Neural cell (in vitro differentiated cells): ENCODE measurements at regions not wholly inside any gene's neighbourhood (a gene's known extent, or its start where the extent isn't known, plus 50 kb on each side); places are given as distances from the start of the nearest gene placed in this dataset.

ENCODE experiments used
- H2AFZ ChIP-seq: fragments of 200-600, 300-800 bp; sonication (generic), shearing (Covaris generic); 2 replicates; pipeline ENCODE4 v1.6.0; 2014; ENCODE audit warnings: low read depth, mild to moderate bottlenecking, antibody characterized with exemption, low read length, moderate library complexity
- H3F3A ChIP-seq: fragments of 200-600 bp; shearing (Covaris generic); 2 replicates; pipeline ENCODE4 v1.6.1; 2016; ENCODE audit warnings: mild to moderate bottlenecking, moderate library complexity, mixed read lengths, antibody characterized with exemption, low read length; ENCODE audit not compliant: insufficient read depth, poor library complexity, severe bottlenecking
- H3K27ac ChIP-seq: fragments of 200-600, 300-800 bp; sonication (generic), shearing (Covaris generic); 2 replicates; pipeline ENCODE4 v1.5.1; 2014; ENCODE audit warnings: mild to moderate bottlenecking, low read length, moderate library complexity
- H3K27me3 ChIP-seq: fragments of 300-800, 200-600 bp; sonication (generic), shearing (Covaris generic); 2 replicates; pipeline ENCODE4 v1.6.0; 2014; ENCODE audit warnings: mild to moderate bottlenecking, low read depth, low read length, moderate library complexity; ENCODE audit not compliant: insufficient read depth
- H3K36me3 ChIP-seq: fragments of 300-800, 200-600 bp; sonication (generic), shearing (Covaris generic); 2 replicates; pipeline ENCODE4 v1.5.1; 2014; ENCODE audit warnings: mild to moderate bottlenecking, antibody characterized with exemption, low read length, moderate library complexity; ENCODE audit not compliant: insufficient read depth
- H3K4me2 ChIP-seq: fragments of 300-800, 200-600 bp; sonication (generic), shearing (Covaris generic); 2 replicates; pipeline ENCODE4 v1.6.0; 2014; ENCODE audit warnings: mild to moderate bottlenecking, low read length
- H3K4me3 ChIP-seq: fragments of 300-800, 200-600 bp; sonication (generic), shearing (Covaris generic); 2 replicates; pipeline ENCODE4 v1.5.1; 2014; ENCODE audit warnings: mild to moderate bottlenecking, low read length, moderate library complexity
- H3K79me2 ChIP-seq: fragments of 200-600 bp; shearing (Covaris generic); replicated peaks from 2 replicates; pipeline ENCODE4 v1.6.0; 2014; ENCODE audit warnings: mild to moderate bottlenecking, low read length, moderate library complexity; ENCODE audit not compliant: insufficient read depth
- H3K9ac ChIP-seq: fragments of 300-800, 200-600 bp; sonication (generic), shearing (Covaris generic); 2 replicates; pipeline ENCODE4 v1.6.1; 2016; ENCODE audit warnings: mild to moderate bottlenecking, low read length, mixed read lengths
- H3K9me2 ChIP-seq: fragments of 200-600 bp; shearing (Covaris generic); 2 replicates; pipeline ENCODE4 v1.6.1; 2016; ENCODE audit warnings: mild to moderate bottlenecking, low read length, mixed read lengths; ENCODE audit not compliant: insufficient read depth
- H3K9me3 ChIP-seq: fragments of 200-600, 300-800 bp; sonication (generic), shearing (Covaris generic); 2 replicates; pipeline ENCODE4 v1.6.1; 2016; ENCODE audit warnings: mild to moderate bottlenecking, mixed run types, low read length, moderate library complexity, mixed read lengths
- H4K20me1 ChIP-seq: fragments of 200-600 bp; shearing (Covaris generic); 2 replicates; pipeline ENCODE4 v1.6.1; 2016; ENCODE audit warnings: mild to moderate bottlenecking, mixed run types; ENCODE audit not compliant: insufficient read depth
- CTCF ChIP-seq: fragments of 450-650 bp; IDR thresholded peaks from 2 replicates; pipeline ENCODE4 v1.5.1; 2014; ENCODE audit warnings: antibody characterized with exemption, mild to moderate bottlenecking, moderate library complexity; ENCODE audit not compliant: poor library complexity, severe bottlenecking
- EP300 ChIP-seq: fragments of 450-650 bp; conservative IDR thresholded peaks from 2 replicates; pipeline ENCODE4 v1.6.1; 2014; ENCODE audit warnings: antibody characterized with exemption, mild to moderate bottlenecking, moderate library complexity; ENCODE audit not compliant: poor library complexity, severe bottlenecking
- EZH2 ChIP-seq: fragments of 200-600, 300-800 bp; shearing (Covaris generic), sonication (generic); IDR thresholded peaks from 2 replicates; pipeline ENCODE4 v1.6.1; 2014; ENCODE audit warnings: antibody characterized with exemption, low read length, borderline replicate concordance, mild to moderate bottlenecking; ENCODE audit not compliant: insufficient read depth, poor library complexity, severe bottlenecking
- MXI1 ChIP-seq: fragments of 450-650 bp; conservative IDR thresholded peaks from 2 replicates; pipeline ENCODE4 v1.6.1; 2014; ENCODE audit warnings: antibody characterized with exemption, mild to moderate bottlenecking; ENCODE audit not compliant: poor library complexity, severe bottlenecking
- POLR2AphosphoS5 ChIP-seq: IDR thresholded peaks from 2 replicates; pipeline ENCODE4 v1.6.1; 2012
- RAD21 ChIP-seq: fragments of 450-650 bp; conservative IDR thresholded peaks from 2 replicates; pipeline ENCODE4 v1.6.1; 2014; ENCODE audit warnings: antibody characterized with exemption, mild to moderate bottlenecking, moderate library complexity
- SMC3 ChIP-seq: fragments of 450-650 bp; conservative IDR thresholded peaks from 2 replicates; pipeline ENCODE4 v1.6.1; 2014; ENCODE audit warnings: antibody characterized with exemption, mild to moderate bottlenecking, moderate library complexity; ENCODE audit not compliant: poor library complexity
- TAF1 ChIP-seq: IDR thresholded peaks from 2 replicates; pipeline ENCODE4 v1.6.1; 2012; ENCODE audit warnings: low read depth
- TF ChIP-seq, protein P1 (sequence below): IDR thresholded peaks from 2 replicates; pipeline ENCODE4 v1.6.1; 2012; ENCODE audit warnings: borderline replicate concordance

GRCh38 chr5:158553962-158554336, 545.8 kb downstream of the EBF1 start:
- H3K9me2 ChIP-seq, result no peaks in the 10 kb centered on the region
- H4K20me1 ChIP-seq, result no peaks in the 10 kb centered on the region
- H3K9me3 ChIP-seq, result peaks cover 16% of the 10 kb centered on the region
- no peaks in the 10 kb centered on the region for H3F3A ChIP-seq
- H3K4me3 ChIP-seq, result no peak overlapping the region
- no peak overlapping the region for H3K9ac ChIP-seq
- TF ChIP-seq EZH2 (no peak), CTCF (no peak), MXI1 (no peak), EP300 (no peak), POLR2AphosphoS5 (no peak), TAF1 (no peak)
- TF ChIP-seq, protein P1, sequence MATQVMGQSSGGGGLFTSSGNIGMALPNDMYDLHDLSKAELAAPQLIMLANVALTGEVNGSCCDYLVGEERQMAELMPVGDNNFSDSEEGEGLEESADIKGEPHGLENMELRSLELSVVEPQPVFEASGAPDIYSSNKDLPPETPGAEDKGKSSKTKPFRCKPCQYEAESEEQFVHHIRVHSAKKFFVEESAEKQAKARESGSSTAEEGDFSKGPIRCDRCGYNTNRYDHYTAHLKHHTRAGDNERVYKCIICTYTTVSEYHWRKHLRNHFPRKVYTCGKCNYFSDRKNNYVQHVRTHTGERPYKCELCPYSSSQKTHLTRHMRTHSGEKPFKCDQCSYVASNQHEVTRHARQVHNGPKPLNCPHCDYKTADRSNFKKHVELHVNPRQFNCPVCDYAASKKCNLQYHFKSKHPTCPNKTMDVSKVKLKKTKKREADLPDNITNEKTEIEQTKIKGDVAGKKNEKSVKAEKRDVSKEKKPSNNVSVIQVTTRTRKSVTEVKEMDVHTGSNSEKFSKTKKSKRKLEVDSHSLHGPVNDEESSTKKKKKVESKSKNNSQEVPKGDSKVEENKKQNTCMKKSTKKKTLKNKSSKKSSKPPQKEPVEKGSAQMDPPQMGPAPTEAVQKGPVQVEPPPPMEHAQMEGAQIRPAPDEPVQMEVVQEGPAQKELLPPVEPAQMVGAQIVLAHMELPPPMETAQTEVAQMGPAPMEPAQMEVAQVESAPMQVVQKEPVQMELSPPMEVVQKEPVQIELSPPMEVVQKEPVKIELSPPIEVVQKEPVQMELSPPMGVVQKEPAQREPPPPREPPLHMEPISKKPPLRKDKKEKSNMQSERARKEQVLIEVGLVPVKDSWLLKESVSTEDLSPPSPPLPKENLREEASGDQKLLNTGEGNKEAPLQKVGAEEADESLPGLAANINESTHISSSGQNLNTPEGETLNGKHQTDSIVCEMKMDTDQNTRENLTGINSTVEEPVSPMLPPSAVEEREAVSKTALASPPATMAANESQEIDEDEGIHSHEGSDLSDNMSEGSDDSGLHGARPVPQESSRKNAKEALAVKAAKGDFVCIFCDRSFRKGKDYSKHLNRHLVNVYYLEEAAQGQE, result no peak
- no peak overlapping the region for H3K27ac ChIP-seq
- no peaks in the 10 kb centered on the region for H3K36me3 ChIP-seq
- H3K27me3 ChIP-seq, result no peaks in the 10 kb centered on the region
- no peak overlapping the region for H3K4me2 ChIP-seq
- H3K79me2 ChIP-seq, result no peaks in the 10 kb centered on the region
- H2AFZ ChIP-seq, result no peak overlapping the region

GRCh38 chr5:158553195-158553961, 546.3 kb downstream of the EBF1 start:
- no peak overlapping the region for H3K9ac ChIP-seq
- no peak overlapping the region for H3K27ac ChIP-seq
- H3F3A ChIP-seq, result no peaks in the 10 kb centered on the region
- no peaks in the 10 kb centered on the region for H4K20me1 ChIP-seq
- H3K36me3 ChIP-seq, result no peaks in the 10 kb centered on the region
- no peaks in the 10 kb centered on the region for H3K79me2 ChIP-seq
- H3K4me2 ChIP-seq, result no peak overlapping the region
- H3K27me3 ChIP-seq, result no peaks in the 10 kb centered on the region
- TF ChIP-seq TAF1, result no peak
- TF ChIP-seq SMC3, result no peak
- no peak for TF ChIP-seq EP300
- TF ChIP-seq, protein P1, result no peak
- no peak for TF ChIP-seq CTCF
- TF ChIP-seq MXI1, result no peak
- no peak for TF ChIP-seq EZH2
- no peak for TF ChIP-seq RAD21
- no peak for TF ChIP-seq POLR2AphosphoS5
- H2AFZ ChIP-seq, result no peak overlapping the region
- no peak overlapping the region for H3K4me3 ChIP-seq
- H3K9me2 ChIP-seq, result no peaks in the 10 kb centered on the region
- peaks cover 16% of the 10 kb centered on the region for H3K9me3 ChIP-seq
